ENCODE measurements at regions not wholly inside any gene's neighbourhood (a gene's known extent, or its start where the extent isn't known, plus 50 kb on each side); places are given as distances from the start of the nearest gene placed in this dataset.

DNA sequence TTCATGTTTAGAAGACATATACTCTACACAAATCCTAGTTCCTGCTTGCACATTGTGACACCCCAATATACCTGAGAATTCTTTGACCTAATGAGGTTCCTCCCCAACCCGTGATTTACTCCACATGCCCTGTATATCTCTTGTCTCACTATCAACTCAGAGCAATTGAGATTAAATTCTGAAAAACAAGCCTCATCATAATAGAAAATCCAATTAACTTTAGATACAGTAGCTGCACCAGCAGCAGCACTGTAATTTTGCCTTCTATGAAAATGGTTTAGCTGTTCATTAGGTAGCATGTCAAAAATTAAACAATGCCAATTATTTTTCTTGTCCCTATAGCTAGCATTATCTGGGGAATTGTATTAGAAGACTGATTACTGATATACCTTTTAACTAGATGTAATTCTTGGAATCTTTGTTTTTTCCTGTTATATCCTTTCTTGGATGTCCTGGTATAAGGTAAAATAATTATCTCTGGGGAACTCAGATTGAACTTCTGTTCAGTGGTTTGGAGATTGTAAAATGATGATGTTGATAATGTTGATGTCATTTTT, 218.9 kb upstream of the TANK start (continued):
- TF ChIP-seq, protein P1, sequence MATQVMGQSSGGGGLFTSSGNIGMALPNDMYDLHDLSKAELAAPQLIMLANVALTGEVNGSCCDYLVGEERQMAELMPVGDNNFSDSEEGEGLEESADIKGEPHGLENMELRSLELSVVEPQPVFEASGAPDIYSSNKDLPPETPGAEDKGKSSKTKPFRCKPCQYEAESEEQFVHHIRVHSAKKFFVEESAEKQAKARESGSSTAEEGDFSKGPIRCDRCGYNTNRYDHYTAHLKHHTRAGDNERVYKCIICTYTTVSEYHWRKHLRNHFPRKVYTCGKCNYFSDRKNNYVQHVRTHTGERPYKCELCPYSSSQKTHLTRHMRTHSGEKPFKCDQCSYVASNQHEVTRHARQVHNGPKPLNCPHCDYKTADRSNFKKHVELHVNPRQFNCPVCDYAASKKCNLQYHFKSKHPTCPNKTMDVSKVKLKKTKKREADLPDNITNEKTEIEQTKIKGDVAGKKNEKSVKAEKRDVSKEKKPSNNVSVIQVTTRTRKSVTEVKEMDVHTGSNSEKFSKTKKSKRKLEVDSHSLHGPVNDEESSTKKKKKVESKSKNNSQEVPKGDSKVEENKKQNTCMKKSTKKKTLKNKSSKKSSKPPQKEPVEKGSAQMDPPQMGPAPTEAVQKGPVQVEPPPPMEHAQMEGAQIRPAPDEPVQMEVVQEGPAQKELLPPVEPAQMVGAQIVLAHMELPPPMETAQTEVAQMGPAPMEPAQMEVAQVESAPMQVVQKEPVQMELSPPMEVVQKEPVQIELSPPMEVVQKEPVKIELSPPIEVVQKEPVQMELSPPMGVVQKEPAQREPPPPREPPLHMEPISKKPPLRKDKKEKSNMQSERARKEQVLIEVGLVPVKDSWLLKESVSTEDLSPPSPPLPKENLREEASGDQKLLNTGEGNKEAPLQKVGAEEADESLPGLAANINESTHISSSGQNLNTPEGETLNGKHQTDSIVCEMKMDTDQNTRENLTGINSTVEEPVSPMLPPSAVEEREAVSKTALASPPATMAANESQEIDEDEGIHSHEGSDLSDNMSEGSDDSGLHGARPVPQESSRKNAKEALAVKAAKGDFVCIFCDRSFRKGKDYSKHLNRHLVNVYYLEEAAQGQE (IDR thresholded peaks at IDR 0.05; ENCODE audit: low read depth, low read length): no peak
- TF ChIP-seq EP300 (IDR thresholded peaks at IDR 0.05; ENCODE audit: borderline replicate concordance in 1 of 2, low read depth in 1 of 2, low read length in 1 of 2) (peak in 1 of 2 experiments; percentile 56; a peak in 1 of 4 replicates), GABPA (IDR thresholded peaks at IDR 0.05; ENCODE audit: low read depth) (no peak), POLR2AphosphoS5 (IDR thresholded peaks at IDR 0.05; ENCODE audit: low read depth, low read length) (no peak), JUND (IDR thresholded peaks at IDR 0.05) (no peak), FOSL2 (IDR thresholded peaks at IDR 0.05; ENCODE audit: borderline replicate concordance, low read depth) (no peak), TEAD4 (IDR thresholded peaks at IDR 0.05; ENCODE audit: borderline replicate concordance, insufficient read depth) (no peak), FOXM1 (IDR thresholded peaks at IDR 0.05; ENCODE audit: low read depth) (no peak)
- TF ChIP-seq, protein P2, sequence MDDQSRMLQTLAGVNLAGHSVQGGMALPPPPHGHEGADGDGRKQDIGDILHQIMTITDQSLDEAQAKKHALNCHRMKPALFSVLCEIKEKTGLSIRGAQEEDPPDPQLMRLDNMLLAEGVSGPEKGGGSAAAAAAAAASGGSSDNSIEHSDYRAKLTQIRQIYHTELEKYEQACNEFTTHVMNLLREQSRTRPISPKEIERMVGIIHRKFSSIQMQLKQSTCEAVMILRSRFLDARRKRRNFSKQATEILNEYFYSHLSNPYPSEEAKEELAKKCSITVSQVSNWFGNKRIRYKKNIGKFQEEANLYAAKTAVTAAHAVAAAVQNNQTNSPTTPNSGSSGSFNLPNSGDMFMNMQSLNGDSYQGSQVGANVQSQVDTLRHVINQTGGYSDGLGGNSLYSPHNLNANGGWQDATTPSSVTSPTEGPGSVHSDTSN (IDR thresholded peaks at IDR 0.05): no peak

DNA sequence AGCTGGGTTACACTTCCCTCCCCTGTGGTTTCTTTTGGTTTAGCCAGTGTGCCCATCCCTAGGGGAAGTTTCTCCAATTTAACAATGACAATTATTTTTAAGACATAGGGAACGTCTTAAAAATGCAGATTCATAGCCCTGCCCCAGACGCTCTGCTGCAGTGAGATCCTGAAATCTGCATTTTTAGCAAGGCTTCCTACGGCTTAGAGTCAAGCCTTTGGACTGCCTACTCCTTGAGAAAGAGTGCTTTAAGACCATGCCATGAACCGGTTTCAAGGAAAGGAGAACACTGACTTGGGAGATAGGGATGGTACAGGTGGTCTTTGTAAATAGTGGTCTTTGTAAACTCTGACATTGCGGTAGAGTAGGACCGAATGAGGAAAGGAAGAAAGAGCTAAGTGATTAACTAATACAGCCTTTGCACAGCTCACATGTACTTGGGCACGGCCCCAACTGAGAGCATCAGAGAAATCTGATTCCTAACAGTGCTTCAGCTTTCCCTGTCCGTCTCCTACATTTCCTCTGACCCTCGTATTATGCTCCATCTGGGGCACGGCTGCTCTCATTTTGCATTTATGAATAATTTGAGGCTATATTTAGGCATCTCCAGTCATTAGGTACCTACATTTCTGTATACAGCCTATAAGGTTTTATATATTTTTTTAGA, 217.6 kb upstream of the TANK start:
- Histone ChIP-seq H3K4me3 (ENCODE audit: low read depth in 2 of 2, low read length in 1 of 2) (no peak overlapping the region), H3K79me2 (ENCODE audit: insufficient read depth) (no peaks in the 10 kb centered on the region), H3F3A (replicated peaks; ENCODE audit: insufficient read depth) (no peaks in the 10 kb centered on the region), H2AFZ (ENCODE audit: low read depth) (no peak overlapping the region), H3K27me3 (ENCODE audit: insufficient read depth) (no peaks in the 10 kb centered on the region), H3K27ac (ENCODE audit: low read depth in 2 of 2, low read length in 1 of 2) (no peak overlapping the region), H3K36me3 (replicated peaks in 1 of 2; ENCODE audit: control insufficient read depth in 1 of 2, insufficient read depth in 2 of 2, low read length in 1 of 2) (no peaks in the 10 kb centered on the region), H3K9me3 (no peaks in the 10 kb centered on the region), H3K9ac (no peak overlapping the region), H3K9me2 (no peaks in the 10 kb centered on the region), H3K4me1 (ENCODE audit: control insufficient read depth in 1 of 2, insufficient read depth in 2 of 2, low read depth in 1 of 2, low read length in 1 of 2) (peaks cover 0 to 11% of the 10 kb centered on the region in 2 experiments; a peak in 2 of 4 replicates), H3K4me2 (no peak overlapping the region), H4K20me1 (ENCODE audit: insufficient read depth) (no peaks in the 10 kb centered on the region)
- ChIA-PET POLR2A (no interaction called here), CTCF (interaction anchor here (1.1 to 1.8 kb wide), 6 partner anchors 17 to 618 kb away, joined by 3 to 6 read pairs (median 4); no protein-coding TSS in a partner anchor)
- no peak for DNase-seq
- WGBS (ENCODE audit: low lambda C conversion rate): 90% methylated on average over 10 of the region's 10 CpGs
- TF ChIP-seq TCF12 (IDR thresholded peaks at IDR 0.05): no peak
- TF ChIP-seq EZH2phosphoT487 (IDR thresholded peaks at IDR 0.05; ENCODE audit: borderline replicate concordance, low read depth): no peak
- TF ChIP-seq POLR2AphosphoS5 (IDR thresholded peaks at IDR 0.05; ENCODE audit: low read depth, low read length): no peak
- TF ChIP-seq FOSL2 (IDR thresholded peaks at IDR 0.05; ENCODE audit: borderline replicate concordance, low read depth): no peak
- no peak for TF ChIP-seq SMC3 (IDR thresholded peaks at IDR 0.05; ENCODE audit: low read depth, low read length)
- TF ChIP-seq, protein P3, sequence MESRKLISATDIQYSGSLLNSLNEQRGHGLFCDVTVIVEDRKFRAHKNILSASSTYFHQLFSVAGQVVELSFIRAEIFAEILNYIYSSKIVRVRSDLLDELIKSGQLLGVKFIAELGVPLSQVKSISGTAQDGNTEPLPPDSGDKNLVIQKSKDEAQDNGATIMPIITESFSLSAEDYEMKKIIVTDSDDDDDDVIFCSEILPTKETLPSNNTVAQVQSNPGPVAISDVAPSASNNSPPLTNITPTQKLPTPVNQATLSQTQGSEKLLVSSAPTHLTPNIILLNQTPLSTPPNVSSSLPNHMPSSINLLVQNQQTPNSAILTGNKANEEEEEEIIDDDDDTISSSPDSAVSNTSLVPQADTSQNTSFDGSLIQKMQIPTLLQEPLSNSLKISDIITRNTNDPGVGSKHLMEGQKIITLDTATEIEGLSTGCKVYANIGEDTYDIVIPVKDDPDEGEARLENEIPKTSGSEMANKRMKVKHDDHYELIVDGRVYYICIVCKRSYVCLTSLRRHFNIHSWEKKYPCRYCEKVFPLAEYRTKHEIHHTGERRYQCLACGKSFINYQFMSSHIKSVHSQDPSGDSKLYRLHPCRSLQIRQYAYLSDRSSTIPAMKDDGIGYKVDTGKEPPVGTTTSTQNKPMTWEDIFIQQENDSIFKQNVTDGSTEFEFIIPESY (IDR thresholded peaks at IDR 0.05; ENCODE audit: borderline replicate concordance, low read depth): no peak
- no peak for TF ChIP-seq MXI1 (IDR thresholded peaks at IDR 0.05; ENCODE audit: low read depth, low read length)
- TF ChIP-seq, protein P4, sequence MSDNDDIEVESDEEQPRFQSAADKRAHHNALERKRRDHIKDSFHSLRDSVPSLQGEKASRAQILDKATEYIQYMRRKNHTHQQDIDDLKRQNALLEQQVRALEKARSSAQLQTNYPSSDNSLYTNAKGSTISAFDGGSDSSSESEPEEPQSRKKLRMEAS (IDR thresholded peaks at IDR 0.05; ENCODE audit: low read depth): no peak
- TF ChIP-seq, protein P1 (IDR thresholded peaks at IDR 0.05; ENCODE audit: low read depth, low read length): no peak
- no peak for TF ChIP-seq TAF1 (IDR thresholded peaks at IDR 0.05; ENCODE audit: borderline replicate concordance, low read depth, low read length)
- TF ChIP-seq, protein P5, sequence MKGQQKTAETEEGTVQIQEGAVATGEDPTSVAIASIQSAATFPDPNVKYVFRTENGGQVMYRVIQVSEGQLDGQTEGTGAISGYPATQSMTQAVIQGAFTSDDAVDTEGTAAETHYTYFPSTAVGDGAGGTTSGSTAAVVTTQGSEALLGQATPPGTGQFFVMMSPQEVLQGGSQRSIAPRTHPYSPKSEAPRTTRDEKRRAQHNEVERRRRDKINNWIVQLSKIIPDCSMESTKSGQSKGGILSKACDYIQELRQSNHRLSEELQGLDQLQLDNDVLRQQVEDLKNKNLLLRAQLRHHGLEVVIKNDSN (IDR thresholded peaks at IDR 0.05; ENCODE audit: borderline replicate concordance, low read depth): no peak
- no peak for TF ChIP-seq NRF1 (IDR thresholded peaks at IDR 0.05; ENCODE audit: low read depth, low read length)

All from SK-N-SH (cell line).